ENCODE measurements at regions not wholly inside any gene's neighbourhood (a gene's known extent, or its start where the extent isn't known, plus 50 kb on each side); places are given as distances from the start of the nearest gene placed in this dataset.

GRCh38 chr3:57009802-57010201 is 50.7 kb upstream of the SPATA12 start:
- H3K27ac ChIP-seq = peak overlapping the region in 11 of 21 experiments; percentile 0 to 97 (median 84)
- H3K4me3 ChIP-seq = no peak overlapping the region

DNA sequence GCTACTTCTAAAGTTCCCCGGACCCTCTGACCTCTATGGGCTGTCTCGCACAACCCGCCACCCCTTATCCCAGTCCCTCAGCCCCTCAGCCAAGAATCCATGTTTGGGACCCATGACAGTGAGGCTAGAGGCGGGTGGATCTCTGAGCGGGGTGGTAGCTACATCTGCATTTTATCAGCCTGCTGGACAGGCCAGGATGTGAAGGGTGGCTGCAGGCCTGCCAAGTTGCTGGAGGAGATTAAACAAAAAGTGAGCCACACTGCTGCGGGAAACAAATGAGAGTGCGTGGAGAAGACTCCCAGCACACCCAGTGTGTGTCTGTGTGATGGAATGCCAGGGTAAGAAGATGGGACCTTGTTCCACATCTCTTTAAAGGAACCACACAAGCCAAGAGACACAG is 51.1 kb upstream of the SPATA12 start:
- H3K27ac ChIP-seq = peak overlapping the region in 14 of 21 experiments; percentile 0 to 97 (median 82)
- no peak overlapping the region for H3K4me3 ChIP-seq

DNA sequence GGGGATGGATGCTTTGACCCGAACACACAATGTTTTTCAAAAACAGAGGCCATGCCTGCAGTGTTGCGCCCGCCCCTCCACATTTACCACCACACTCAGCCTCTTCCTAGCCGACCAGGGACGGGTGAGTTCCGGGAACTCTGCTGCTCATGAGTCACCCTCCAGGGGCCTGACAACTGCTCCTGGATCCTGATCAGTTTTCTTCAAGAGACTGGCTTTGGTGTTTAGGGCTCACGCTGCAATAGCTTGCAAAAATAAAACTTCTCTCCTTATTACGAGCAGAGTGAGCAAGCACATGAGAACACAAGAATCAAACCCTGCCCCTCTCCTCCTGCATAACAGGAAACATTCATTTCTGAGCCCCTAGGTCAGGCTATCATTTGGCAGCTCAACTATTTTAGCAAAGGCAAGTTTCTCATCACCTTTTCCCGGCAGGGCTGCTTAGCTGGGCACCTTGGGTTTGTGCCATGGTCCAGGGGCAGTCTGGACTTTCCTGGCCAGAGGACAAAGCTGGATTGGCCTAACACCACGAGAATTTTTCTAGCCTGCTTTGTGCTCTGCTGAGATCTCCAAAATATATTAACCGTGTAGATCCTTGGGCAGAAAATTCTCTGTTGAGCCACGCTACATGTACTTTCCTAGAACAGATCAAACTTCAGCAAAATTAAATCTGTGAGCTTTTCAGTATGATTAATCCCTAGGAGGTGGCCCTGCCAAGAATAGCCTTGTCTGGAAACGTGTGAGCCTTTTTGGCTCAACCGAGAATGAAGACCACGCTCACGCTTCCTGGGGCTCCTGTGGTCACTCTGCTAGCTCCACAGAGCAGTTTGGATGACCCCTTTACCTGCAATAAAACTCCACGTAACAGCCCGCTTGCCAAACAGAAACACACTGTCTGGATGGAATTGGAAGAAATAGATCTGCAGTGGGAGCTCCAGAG is 52.7 kb upstream of the SPATA12 start:
- Histone ChIP-seq H3K27ac (peak overlapping the region in 20 of 21 experiments; percentile 63 to 97 (median 84)), H3K4me3 (no peak overlapping the region)

- Histone ChIP-seq H3K27ac (peak overlapping the region in 20 of 21 experiments; percentile 63 to 97 (median 84)), H3K4me3 (no peak overlapping the region)
Observed at GRCh38 chr3:57006949-57007419, 53.5 kb upstream of the SPATA12 start.

DNA sequence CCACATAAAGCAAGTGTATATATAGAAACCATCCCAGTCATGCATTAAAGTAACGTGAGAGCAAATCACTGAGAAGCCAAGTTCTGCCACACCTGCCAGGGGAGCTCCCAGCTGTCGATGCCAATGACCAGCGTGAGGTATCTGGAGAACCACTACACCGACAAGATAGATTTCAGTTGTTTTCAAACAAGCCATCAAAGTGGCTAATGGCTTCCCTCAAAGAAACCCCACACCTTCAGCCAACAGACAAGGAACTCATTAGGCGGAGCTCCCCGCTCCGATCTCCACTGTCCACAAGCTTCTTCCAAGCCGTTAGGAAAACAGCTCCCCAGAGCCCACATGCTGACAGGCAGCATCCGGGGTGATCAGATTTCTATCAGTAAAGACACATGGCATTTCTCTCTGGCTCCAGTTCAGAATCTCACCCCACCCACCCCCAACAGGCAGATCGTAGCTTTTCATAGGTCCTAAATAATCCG is 54.2 kb upstream of the SPATA12 start:
- peak overlapping the region in 20 of 21 experiments; percentile 52 to 97 (median 84) for H3K27ac ChIP-seq
- H3K4me3 ChIP-seq = no peak overlapping the region

DNA sequence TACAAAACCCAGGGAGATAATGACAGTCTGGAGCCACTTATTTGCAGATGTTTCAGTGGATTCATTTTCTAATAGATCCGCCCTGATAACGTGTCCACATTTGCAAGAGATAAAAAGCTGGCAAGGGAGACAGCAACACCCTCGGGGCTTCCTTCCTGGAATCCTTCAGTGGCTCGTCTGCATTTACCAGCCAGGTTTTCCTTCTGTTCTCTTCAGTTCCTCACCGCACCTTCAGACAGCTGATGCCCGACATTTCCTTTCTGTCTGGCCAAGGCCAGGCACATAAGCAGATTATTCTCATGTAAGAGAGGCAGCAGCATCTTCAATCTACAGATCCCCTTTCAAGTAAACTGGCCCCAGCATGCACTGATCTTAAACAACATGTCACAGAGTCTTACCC is 56.2 kb upstream of the SPATA12 start:
- Histone ChIP-seq H3K4me3 (no peak overlapping the region), H3K27ac (peak overlapping the region in 16 of 21 experiments; percentile 12 to 76 (median 50))

DNA sequence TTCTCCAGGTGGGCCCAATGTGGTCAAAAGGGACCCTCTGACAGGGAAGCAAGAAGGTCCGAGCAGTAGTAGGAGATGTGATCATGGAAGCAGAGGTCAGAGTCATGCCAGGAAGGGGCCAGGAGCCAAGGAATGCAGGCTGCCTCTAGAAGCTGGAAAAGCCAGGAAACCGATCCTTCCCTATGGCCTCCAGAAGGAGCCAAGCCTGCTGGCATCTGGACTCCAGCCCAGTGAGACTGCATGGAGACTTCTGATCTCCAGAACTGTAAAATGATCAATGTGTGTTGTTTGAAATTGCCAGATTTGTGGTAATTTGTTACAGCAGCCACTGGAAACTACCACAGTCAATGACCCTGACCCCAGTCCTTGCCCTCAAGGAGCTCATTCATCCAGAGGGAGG is 56.8 kb upstream of the SPATA12 start:
- no peak overlapping the region for H3K4me3 ChIP-seq
- peak overlapping the region in 16 of 21 experiments; percentile 26 to 76 (median 54) for H3K27ac ChIP-seq

DNA sequence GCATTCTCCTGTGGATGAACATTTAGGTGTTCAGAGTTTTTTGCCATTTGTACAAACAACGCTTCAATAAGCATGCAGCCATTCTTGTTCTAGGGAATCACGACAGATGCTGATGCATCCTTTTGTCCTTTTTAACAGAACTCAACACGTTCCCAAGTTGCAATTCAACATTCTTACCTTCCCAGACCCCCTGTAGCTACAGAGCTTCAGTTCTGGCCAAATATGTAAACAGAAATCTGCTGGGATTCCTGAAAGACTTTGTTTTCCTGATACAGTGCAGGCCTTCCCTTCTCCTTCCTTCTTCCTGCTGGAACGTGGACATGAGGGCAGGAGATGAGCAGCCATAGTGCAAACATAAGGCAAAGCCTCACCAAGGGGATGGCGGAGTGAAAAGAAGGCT is 59.1 kb upstream of the SPATA12 start:
- no peak overlapping the region for H3K4me3 ChIP-seq
- H3K27ac ChIP-seq = no peak overlapping the region

DNA sequence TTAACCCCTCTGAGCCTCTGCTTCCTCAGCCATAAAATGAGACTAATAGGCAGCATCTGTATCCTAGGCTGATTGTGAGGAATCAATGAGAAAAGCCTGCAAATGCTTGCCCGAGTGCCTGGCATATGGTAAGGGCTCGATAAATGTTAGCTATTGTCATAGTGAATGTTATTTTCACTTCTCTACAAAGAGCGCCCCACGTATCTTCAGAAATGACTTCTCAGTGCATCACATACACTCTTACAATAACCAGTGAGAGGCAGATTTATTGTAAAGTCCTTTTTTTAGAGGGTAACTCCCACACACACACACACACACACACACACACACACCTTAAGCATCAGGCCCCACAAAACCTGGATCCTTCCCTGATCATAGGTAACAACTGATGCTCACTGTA is 60.5 kb upstream of the SPATA12 start:
- Histone ChIP-seq H3K27ac (no peak overlapping the region), H3K4me3 (no peak overlapping the region)

DNA sequence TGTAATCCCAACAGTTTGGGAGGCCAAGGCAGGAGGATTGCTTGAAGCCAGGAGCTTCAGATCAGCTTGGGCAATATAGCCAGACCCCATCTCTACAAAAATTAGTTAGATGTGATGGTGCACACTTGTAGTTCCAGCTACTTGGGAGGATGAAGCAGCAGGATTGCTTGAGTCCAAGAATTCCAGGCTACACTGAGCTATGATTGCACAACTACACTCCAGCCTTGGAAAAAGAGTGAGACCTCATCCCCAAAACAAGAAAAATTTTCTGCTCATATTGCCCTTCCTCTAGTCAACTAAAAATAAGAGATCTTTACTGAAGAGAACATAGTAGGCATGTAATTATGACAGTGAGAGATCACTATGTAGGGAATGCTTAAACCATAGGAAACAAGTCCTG is 60.9 kb upstream of the SPATA12 start:
- no peak overlapping the region for H3K27ac ChIP-seq
- no peak overlapping the region for H3K4me3 ChIP-seq

DNA sequence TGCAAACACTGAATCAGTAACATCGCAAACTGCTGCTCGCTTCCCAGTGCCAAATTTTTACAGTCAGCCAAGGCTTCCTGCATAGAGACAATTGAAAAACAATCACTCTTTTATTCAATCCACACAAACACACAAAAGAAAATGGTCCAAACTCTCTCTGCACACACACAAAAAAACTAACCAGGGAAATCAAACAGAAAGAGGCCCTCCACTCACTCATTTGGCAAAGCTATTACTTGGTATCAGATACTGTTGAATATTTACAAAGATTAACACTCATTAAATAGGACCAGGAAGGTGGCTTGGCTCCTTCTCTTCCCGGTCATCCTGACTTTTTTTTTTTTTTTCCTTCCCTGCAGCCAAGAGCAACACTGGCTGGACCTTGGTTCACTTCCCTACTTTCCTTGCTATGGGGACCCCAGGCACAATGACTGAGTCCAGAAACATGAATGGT is 62.4 kb upstream of the SPATA12 start:
- Histone ChIP-seq H3K4me3 (no peak overlapping the region), H3K27ac (peak overlapping the region in 13 of 21 experiments; percentile 18 to 78 (median 35))

GRCh38 chr3:56997675-56998074 is 62.8 kb upstream of the SPATA12 start:
- peak overlapping the region in 15 of 21 experiments; percentile 15 to 81 (median 42) for H3K27ac ChIP-seq

DNA sequence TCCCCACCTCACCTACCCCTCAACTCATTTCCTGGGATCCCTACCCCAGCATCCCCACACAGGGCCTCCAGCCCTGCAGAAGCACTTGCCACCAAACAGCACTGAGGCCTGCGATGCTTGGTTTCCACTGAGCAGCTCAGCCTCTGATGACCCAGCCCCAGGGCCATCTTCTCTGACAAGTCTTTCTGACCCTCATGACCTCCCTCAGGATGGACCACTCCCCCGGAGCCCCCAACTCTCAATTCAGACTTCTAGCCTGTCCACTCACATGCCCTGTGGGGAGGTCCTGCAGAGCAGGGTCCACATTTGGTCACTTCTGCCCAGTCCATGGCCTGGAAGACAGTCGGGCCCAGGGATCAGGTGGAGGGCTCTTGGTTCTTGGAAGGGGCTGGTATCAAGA is 63.4 kb upstream of the SPATA12 start:
- H3K27ac ChIP-seq = peak overlapping the region in 16 of 21 experiments; percentile 15 to 81 (median 44)
- no peak overlapping the region for H3K4me3 ChIP-seq

More at GRCh38 chr3:56997675-56998074, 62.8 kb upstream of the SPATA12 start:
- H3K4me3 ChIP-seq = no peak overlapping the region

DNA sequence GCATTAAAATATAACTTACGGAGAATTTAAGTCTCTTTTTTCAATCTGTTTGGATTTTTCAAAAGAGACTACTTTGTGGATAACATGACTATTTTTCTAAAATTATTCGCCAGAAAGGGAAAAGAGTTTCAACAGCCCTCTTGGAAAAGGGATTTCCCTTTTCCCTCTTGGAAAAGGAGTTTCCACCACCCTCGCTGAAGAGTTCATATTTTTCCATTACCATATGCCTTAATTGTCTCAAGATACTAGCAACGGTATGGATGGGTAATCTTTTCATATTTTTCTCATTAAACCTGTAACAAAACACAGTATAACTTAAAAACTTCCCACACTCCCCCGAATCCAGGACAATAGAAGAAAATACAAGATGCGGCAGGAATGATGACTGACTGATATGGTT is 66.1 kb upstream of the SPATA12 start:
- no peak overlapping the region for H3K4me3 ChIP-seq
- H3K27ac ChIP-seq = no peak overlapping the region

GRCh38 chr3:56990641-56991015 is 69.8 kb upstream of the SPATA12 start:
- Histone ChIP-seq H3K4me3 (no peak overlapping the region), H3K27ac (no peak overlapping the region)

- H3K27ac ChIP-seq = no peak overlapping the region
- no peak overlapping the region for H3K4me3 ChIP-seq
Observed at GRCh38 chr3:56989977-56990640, 70.4 kb upstream of the SPATA12 start.

GRCh38 chr3:56989169-56989976 is 71.1 kb upstream of the SPATA12 start:
- Histone ChIP-seq H3K27ac (peak overlapping the region in 3 of 21 experiments; percentile 13 to 50 (median 48)), H3K4me3 (no peak overlapping the region)

DNA sequence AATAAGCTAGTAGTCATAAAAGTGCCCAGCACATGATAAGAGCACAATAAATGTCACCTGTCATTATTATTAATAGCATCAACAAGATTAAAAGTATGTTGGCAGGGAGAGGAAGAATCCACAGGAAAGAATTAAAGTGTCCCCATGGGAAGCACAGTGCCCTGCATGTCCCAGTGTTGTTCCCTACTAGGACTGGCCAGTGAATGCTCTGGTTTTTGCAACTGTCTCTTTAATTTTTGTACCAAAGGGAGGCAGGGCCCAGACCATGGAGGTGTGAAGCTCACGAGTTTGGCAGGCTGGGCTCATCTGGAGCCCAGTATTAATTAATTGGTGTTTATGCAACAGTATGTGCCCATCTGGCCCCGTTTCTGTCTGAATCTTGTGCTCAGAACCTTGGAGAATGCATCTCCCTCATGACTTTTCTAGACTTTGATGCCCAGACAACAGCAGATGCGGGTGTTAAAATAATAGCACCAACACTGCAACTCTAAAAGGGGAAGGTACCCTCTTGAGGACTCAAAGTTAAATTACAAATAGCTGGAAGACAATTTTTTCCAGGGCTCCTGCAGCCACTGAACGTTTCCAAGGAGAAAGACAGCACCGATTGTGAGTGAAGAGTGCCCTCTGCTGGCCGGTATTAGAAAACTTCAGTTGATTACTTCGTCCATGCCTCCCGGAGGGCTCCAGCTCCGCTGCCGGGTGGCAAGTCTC is 71.9 kb upstream of the SPATA12 start:
- H3K4me3 ChIP-seq = no peak overlapping the region
- peak overlapping the region in 2 of 21 experiments; percentile 23 to 50 for H3K27ac ChIP-seq

Data from skin epidermis (tissue), 12 donors.